ENCODE measurements at regions not wholly inside any gene's neighbourhood (a gene's known extent, or its start where the extent isn't known, plus 50 kb on each side); places are given as distances from the start of the nearest gene placed in this dataset.

GRCh38 chr13:31853643-31854326 is 114.5 kb downstream of the RXFP2 start:
- no peak for DNase-seq

GRCh38 chr13:31859571-31859970 is 120.2 kb downstream of the RXFP2 start:
- DNase-seq: no peak

- DNase-seq: no peak
Measured at GRCh38 chr13:31860002-31860401, 120.7 kb downstream of the RXFP2 start.

- DNase-seq: no peak
Measured at GRCh38 chr13:31862828-31863227, 123.5 kb downstream of the RXFP2 start.

GRCh38 chr13:31864307-31864706 is 125.0 kb downstream of the RXFP2 start:
- DNase-seq: no peak

- no peak for DNase-seq
Measured at GRCh38 chr13:31866099-31866498, 126.8 kb downstream of the RXFP2 start.

- DNase-seq: no peak
Measured at GRCh38 chr13:31867709-31868108, 128.4 kb downstream of the RXFP2 start.

GRCh38 chr13:31869582-31869981 is 130.3 kb downstream of the RXFP2 start:
- no peak for DNase-seq

GRCh38 chr13:31870511-31870910 is 131.2 kb downstream of the RXFP2 start:
- DNase-seq: no peak

GRCh38 chr13:31873145-31873544 is 133.8 kb downstream of the RXFP2 start:
- no peak for DNase-seq

- no peak for DNase-seq
Measured at GRCh38 chr13:31875134-31875533, 135.8 kb downstream of the RXFP2 start.

- no peak for DNase-seq
Measured at GRCh38 chr13:31878052-31878451, 138.7 kb downstream of the RXFP2 start.

GRCh38 chr13:31878495-31878894 is 139.2 kb downstream of the RXFP2 start:
- DNase-seq: no peak

GRCh38 chr13:31878955-31879354 is 139.6 kb downstream of the RXFP2 start:
- DNase-seq: no peak

- no peak for DNase-seq
Measured at GRCh38 chr13:31880851-31881494, 141.6 kb downstream of the RXFP2 start.

GRCh38 chr13:31881495-31881882 is 142.2 kb downstream of the RXFP2 start:
- DNase-seq: no peak

GRCh38 chr13:31882794-31883193 is 143.5 kb downstream of the RXFP2 start:
- DNase-seq: no peak

GRCh38 chr13:31884556-31884955 is 145.2 kb downstream of the RXFP2 start:
- no peak for DNase-seq

- no peak for DNase-seq
Measured at GRCh38 chr13:31885994-31886393, 145.6 kb upstream of the FRY start.

GRCh38 chr13:31887286-31887685 is 144.3 kb upstream of the FRY start:
- DNase-seq: no peak

GRCh38 chr13:31890946-31891345 is 140.6 kb upstream of the FRY start:
- DNase-seq: no peak

- DNase-seq: no peak
Measured at GRCh38 chr13:31891472-31891871, 140.1 kb upstream of the FRY start.

GRCh38 chr13:31894931-31895330 is 136.6 kb upstream of the FRY start:
- DNase-seq: no peak

GRCh38 chr13:31895691-31896090 is 135.9 kb upstream of the FRY start:
- DNase-seq: no peak

- peak; percentile 23 for DNase-seq
Measured at GRCh38 chr13:31896427-31896826, 135.1 kb upstream of the FRY start.
